Mucosa of descending colon (tissue), 3 donors: ENCODE measurements at regions not wholly inside any gene's neighbourhood (a gene's known extent, or its start where the extent isn't known, plus 50 kb on each side); places are given as distances from the start of the nearest gene placed in this dataset.

Experiments used
- ATAC-seq: fragments of 200-7000 bp; cut with Tn5 transposase; one replicate; pipeline ENCODE4 v1.9.1; 2020; ENCODE audit warnings: mild to moderate bottlenecking, moderate library complexity
- DNase-seq, 3 donors: peaks; one replicate each; pipeline ENCODE4 v3.0.0-alpha.2; 2020
- H3K36me3 ChIP-seq: fragments of 200-600 bp; one replicate; pipeline ENCODE4 v1.8.0; 2021; ENCODE audit warnings: low read depth, mild to moderate bottlenecking
- H3K4me1 ChIP-seq: fragments of 200-600 bp; one replicate; pipeline ENCODE4 v1.8.0; 2021; ENCODE audit warnings: low read depth, mild to moderate bottlenecking
- H3K4me3 ChIP-seq: fragments of 200-600 bp; one replicate; pipeline ENCODE4 v1.8.0; 2021; ENCODE audit warnings: mild to moderate bottlenecking
- H3K9me3 ChIP-seq: fragments of 200-600 bp; one replicate; pipeline ENCODE4 v1.8.0; 2021; ENCODE audit warnings: mild to moderate bottlenecking
- intact Hi-C, 2 donors: fragments of 100-400 bp; cut with DNase I in 1 of 2; cut with micrococcal nuclease in 1 of 2; formaldehyde crosslinking; loops; one replicate each; pipeline versions ENCODE4 v1.11.0 to v1.11.1; 2022; cut with DNase I, micrococcal nuclease
- TF ChIP-seq, protein P1 (sequence below): fragments of 200-600 bp; IDR thresholded peaks from one replicate; pipeline ENCODE4 v1.8.0; 2022; ENCODE audit warnings: antibody characterized with exemption, mild to moderate bottlenecking
- donor health status: DM: no; HTN: no; CAD: no; lungs with moderate emphysema.
- donor health status: DM: no; HTN: no; CAD: no.
- donor health status: DM: no; HTN: yes; CAD: no.

DNA sequence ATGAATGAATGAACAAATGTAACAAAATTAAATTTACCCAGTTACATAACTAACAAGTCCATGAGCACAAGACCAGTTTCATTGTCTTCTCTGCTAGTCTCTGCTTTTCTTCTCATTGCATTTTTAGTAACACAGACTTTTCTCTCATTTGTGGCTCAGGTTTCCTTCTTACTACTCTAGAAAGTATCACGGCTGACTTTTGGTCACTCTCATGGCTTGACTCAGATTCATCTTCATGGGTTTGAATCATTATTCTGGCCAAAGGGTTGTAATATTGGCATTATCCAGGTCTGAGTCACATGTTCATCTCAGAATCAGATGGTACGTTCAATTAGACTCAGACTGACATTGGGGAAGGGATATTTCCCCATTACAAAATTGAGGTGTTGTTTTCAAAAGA is 121.5 kb upstream of the SATB1 start:
- ATAC-seq (no peak), DNase-seq (no peak)
- intact Hi-C loops = no loop called here
- no peak overlapping the region for H3K4me3 ChIP-seq
- H3K4me1 ChIP-seq = no peaks in the 10 kb centered on the region
- TF ChIP-seq, protein P1, sequence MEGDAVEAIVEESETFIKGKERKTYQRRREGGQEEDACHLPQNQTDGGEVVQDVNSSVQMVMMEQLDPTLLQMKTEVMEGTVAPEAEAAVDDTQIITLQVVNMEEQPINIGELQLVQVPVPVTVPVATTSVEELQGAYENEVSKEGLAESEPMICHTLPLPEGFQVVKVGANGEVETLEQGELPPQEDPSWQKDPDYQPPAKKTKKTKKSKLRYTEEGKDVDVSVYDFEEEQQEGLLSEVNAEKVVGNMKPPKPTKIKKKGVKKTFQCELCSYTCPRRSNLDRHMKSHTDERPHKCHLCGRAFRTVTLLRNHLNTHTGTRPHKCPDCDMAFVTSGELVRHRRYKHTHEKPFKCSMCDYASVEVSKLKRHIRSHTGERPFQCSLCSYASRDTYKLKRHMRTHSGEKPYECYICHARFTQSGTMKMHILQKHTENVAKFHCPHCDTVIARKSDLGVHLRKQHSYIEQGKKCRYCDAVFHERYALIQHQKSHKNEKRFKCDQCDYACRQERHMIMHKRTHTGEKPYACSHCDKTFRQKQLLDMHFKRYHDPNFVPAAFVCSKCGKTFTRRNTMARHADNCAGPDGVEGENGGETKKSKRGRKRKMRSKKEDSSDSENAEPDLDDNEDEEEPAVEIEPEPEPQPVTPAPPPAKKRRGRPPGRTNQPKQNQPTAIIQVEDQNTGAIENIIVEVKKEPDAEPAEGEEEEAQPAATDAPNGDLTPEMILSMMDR = no peak
- H3K36me3 ChIP-seq = no peaks in the 10 kb centered on the region
- H3K9me3 ChIP-seq = no peaks in the 10 kb centered on the region

DNA sequence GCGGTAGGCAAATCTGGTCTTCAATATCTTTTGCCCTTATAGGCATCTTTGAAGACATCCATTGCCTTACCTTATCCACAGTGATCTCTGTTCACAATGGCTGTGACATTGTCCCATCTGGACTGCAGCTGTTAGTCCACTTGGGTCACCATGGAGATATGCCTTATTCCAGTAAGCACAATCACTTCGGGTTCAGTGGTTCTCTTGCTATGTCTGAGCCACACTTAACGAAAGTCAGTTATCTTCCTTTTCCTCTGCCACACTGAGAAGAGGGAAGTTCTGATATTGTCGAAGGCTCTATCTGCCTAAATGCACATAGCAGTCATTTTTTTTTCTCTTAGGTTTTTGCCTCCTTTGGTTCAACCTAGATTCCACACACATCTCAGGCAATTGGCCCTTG is 119.0 kb upstream of the SATB1 start:
- intact Hi-C loops = no loop called here
- no peaks in the 10 kb centered on the region for H3K4me1 ChIP-seq
- no peak for ATAC-seq

DNA sequence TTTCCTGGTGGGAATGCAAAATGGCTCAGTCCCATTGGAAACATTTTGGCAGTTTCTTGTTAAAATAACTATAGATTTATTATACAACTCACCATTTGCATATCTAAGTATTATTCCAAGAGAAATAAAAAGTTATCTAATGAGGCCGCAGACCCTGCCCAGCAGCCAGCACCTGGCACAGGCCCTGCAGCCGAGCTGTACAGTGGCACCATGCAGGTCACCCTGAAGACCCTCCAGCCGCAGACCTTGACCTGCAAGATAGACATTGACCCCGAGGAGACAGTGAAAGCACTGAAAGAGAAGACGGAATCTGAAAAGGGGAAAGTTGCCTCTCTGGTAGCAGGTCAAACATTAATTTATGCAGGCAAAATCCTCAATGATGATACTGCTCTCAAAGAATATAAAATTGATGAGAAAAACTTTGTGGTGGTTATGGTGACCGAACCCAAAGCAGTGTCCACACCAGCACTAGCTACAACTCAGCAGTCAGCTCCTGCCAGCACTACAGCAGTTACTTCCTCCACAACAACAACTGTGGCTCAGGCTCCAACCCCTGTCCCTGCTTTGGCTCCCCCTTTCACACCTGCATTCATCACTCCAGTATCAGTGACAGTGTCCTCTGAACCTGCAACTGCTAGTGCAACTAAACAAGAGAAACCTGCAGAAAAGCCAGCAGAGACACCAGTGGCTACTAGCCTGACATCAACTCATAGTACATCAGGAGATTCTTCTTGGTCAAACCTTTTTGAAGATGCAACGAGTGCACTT is 113.5 kb upstream of the SATB1 start:
- H3K36me3 ChIP-seq = no peaks in the 10 kb centered on the region
- ATAC-seq = no peak
- intact Hi-C loops = no loop called here
- no peak overlapping the region for H3K4me3 ChIP-seq
- H3K4me1 ChIP-seq = no peaks in the 10 kb centered on the region
- H3K9me3 ChIP-seq = no peaks in the 10 kb centered on the region
- DNase-seq = no peak
- TF ChIP-seq, protein P1 = no peak

More for the DNA sequence above, 119.0 kb upstream of the SATB1 start:
- Histone ChIP-seq H3K36me3 (no peaks in the 10 kb centered on the region), H3K4me3 (no peak overlapping the region), H3K9me3 (no peaks in the 10 kb centered on the region)
- TF ChIP-seq, protein P1 = no peak
- DNase-seq = no peak

DNA sequence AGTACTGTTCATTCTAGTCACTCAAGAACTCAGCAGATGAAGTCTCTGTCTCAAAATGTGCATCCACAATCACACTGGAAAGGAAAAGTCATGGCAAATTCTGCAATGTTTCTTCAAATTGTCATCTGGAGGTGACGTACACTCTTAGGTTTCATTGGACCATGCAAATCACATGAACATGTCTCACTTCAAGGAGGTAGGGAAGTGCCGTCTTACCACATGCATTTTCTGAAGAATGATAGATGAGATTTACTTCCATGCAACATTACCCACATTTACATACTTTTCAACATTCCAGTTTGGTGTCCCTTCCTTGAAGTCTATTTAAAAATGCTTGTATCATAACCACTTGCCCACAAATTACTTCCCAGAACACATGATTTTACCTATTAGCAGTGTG is 107.9 kb upstream of the SATB1 start:
- Histone ChIP-seq H3K4me1 (no peaks in the 10 kb centered on the region), H3K4me3 (no peak overlapping the region), H3K36me3 (no peaks in the 10 kb centered on the region), H3K9me3 (no peaks in the 10 kb centered on the region)
- TF ChIP-seq, protein P1 = no peak
- ATAC-seq (no peak), DNase-seq (no peak)
- intact Hi-C loops = no loop called here

DNA sequence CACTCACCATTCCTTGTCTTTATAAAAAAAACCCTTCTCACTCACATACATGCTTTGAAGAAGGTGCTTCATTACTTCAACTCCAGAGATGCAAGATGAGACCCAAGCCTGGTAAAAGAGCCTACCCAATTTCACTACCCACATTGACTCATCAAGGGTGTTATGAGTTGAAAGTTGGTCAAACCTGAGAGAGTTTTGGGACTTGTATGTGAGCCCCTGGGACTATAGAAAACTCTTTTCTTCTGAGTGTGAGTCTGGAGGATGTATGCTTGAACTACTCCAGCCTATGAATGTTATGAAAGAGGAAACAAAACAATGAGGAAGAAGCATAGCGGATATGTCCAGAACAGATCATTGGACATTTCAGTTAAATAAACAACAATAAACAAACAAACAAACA is 106.5 kb upstream of the SATB1 start:
- ATAC-seq (no peak), DNase-seq (no peak)
- TF ChIP-seq, protein P1 = no peak
- Histone ChIP-seq H3K4me3 (no peak overlapping the region), H3K36me3 (no peaks in the 10 kb centered on the region), H3K9me3 (no peaks in the 10 kb centered on the region), H3K4me1 (no peaks in the 10 kb centered on the region)
- intact Hi-C loops = no loop called here
